T1000 (cell line): ENCODE measurements at regions not wholly inside any gene's neighbourhood (a gene's known extent, or its start where the extent isn't known, plus 50 kb on each side); places are given as distances from the start of the nearest gene placed in this dataset.

ENCODE experiments used
- DNase-seq: peaks from one replicate; lab custom pipeline; 2025; ENCODE audit warnings: mixed read lengths; lab: John Stamatoyannopoulos, UW

- DNase-seq = no peak
Observed at GRCh38 chr5:81856948-81857928, 106.3 kb upstream of the SSBP2 start.

- DNase-seq = no peak
Observed at GRCh38 chr5:81855591-81855990, 104.7 kb upstream of the SSBP2 start.

- DNase-seq = no peak
Observed at GRCh38 chr5:81854915-81855314, 104.0 kb upstream of the SSBP2 start.

- no peak for DNase-seq
Observed at GRCh38 chr5:81854485-81854884, 103.6 kb upstream of the SSBP2 start.

GRCh38 chr5:81853030-81853357 lies 102.1 kb upstream of the SSBP2 start:
- no peak for DNase-seq

GRCh38 chr5:81852291-81853029 lies 101.6 kb upstream of the SSBP2 start:
- no peak for DNase-seq

- peak; percentile 79 for DNase-seq
Observed at GRCh38 chr5:81851481-81852178, 100.7 kb upstream of the SSBP2 start.

DNA sequence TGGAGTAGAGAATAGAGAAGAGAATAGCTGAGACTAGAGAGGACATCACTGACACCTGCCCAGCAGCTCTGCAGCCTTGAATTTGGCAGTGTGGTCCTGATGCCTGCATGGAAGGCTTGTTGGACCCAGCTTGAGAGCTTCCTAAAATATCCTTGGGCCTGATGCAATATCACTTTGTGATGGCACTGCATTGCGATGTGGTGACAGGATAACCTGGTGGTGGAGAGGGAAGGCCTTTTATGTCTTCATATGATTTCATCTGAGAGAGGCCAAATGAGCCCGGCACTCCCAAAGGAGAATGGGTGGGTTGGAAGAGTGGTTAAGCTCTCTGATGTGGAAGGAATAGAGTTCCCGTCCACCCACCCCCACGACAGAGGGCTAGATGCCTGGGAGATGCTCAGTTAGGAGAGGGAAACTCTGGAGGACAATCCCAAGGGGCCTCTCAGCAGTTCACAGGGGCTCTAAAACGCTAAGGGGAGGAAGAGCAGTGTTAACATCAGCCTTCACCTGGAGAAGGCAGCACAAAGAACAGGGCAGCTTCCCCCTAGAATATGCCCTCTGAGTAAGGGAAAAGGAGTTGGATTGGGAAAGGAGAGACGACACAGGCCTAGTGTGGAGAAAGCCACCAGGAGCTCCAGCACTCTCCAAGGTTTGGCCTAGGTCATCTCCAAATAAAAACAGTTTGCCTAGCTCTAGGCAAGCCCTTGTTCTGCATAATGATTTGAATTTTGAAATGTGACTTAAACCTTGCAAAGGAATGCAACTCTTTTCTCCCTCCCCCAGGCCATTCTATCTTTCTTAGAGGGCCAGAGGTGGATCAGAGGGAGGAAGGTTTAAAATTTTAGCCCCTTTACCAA lies 99.8 kb upstream of the SSBP2 start:
- no peak for DNase-seq

DNA sequence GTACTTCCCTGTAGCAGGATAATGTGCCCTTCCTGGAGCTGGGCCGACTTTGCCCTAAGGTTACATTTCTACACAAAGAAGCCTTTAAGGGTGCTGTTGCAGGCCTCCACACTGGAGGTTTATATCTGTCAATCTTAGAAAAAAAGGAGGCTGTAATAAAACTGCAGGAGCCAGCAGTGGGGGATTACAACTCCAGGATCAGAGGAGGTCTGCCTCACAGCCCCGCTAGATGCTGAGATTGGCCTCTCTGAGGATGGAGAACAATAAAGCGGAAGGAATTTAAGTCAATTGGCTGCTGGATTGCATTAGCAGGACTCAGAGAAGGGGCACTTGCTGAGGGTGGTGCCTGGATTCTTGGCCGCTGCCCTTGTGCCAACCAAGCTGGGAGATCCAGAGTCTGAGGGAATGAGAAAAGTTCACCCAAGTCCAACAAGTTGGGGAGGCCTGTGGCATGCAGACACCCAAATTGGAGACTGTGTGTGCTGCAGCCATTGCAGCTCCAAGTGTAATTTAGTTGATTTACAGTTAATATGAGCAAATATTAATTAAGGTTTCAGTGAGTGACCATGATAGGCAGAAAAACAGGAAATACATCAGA lies 99.0 kb upstream of the SSBP2 start:
- DNase-seq = no peak

DNA sequence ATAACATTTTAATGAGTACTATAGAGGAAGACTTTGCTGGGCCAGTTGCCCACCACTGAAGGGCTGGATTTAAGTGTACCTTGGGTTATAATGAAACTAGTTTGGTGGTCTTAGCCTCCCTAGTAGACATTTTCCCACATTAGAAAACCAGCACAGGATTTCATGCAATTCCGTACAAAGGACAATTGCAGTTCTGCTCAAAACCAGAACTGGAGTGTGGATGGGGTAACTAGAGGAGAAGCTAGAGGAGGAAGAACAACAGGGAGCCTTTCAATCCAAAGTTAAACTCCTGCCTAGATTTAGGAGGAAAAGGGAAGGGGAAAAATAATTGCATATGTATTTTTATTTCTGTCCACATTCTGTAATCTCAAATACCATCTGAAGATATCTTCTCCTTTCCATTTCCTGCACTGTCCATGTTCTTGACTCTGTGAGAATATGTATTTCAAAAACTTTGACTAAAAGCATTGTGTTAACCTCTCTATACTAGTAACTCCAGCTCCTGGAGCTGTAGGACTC lies 97.5 kb upstream of the SSBP2 start:
- DNase-seq = no peak

- no peak for DNase-seq
Observed at GRCh38 chr5:81846301-81846700, 95.4 kb upstream of the SSBP2 start.

DNA sequence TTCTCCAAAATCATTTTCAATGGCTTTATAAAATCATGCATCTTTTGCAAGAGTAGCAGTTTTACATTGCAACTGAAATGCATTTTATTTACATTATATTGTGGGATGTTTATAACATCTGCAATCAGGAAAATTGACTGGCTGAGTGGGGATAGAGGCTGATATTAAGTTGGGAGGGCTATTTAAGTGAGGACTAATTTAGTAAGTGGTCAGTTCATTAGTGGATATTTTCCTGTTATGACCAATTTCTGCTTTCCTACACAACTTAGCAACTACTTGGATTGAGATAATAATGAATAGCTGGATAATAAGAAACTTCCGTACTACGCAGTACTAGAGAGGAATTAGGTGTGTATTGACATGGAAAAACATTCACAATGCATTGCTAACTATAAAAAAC lies 92.9 kb upstream of the SSBP2 start:
- DNase-seq = no peak

GRCh38 chr5:81842795-81843398 lies 92.0 kb upstream of the SSBP2 start:
- no peak for DNase-seq

- DNase-seq = no peak
Observed at GRCh38 chr5:81839034-81839433, 88.1 kb upstream of the SSBP2 start.

DNA sequence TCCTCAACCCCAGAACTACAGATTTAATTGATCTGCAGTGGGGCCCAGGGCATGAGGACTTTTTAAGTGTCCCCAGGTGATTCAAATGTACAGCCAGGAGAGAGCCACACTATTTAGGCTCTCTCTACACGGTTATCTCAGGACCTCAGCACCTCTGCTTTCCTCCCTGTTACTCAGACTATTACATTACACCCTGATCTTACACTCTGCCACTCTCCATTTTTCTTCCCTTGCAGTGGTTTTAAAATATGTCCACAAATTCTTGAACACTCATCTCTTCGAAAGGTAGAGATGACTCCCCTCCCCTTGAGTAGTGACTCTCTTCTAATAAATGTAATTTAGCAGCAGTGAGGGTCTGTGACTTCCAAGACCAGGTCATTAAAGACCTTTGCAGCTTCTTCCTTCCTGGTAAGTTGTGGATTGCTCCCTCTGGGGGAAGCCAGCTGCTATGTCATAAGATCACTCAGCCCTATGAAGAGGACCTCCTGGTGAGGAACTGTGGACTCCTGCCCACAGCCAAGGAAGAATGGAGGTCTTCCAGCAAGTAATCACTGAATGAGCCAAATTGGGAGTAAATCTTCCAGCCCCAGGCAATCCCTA lies 87.5 kb upstream of the SSBP2 start:
- DNase-seq = no peak

GRCh38 chr5:81837667-81838306 lies 86.9 kb upstream of the SSBP2 start:
- DNase-seq = no peak

DNA sequence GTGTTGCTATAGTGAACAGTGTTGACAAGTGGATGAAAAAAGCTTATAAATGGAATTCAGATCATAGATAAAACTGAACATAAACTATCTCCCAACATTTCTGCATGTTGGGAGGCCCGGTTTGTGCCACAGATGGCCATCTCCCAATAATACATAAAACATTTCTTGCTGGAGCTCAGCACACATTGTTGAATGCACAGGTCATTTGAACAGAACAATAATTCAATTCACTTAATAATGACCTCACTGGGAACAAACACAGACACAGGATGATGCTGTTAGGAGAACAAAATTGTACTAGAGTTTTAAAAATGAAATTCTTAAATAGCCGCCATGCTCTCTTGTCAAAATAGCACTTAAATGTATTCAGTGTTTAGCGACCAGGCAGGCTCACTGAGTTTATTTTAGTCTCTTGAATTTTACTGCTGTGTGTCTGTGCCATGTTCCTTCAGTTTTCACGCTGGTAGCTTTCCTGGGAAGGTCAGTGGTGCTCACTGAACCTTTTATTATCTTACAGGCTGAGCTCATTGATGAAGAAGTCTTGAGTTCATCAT lies 85.0 kb upstream of the SSBP2 start:
- no peak for DNase-seq

- DNase-seq = no peak
Observed at GRCh38 chr5:81834021-81834660, 83.2 kb upstream of the SSBP2 start.

DNA sequence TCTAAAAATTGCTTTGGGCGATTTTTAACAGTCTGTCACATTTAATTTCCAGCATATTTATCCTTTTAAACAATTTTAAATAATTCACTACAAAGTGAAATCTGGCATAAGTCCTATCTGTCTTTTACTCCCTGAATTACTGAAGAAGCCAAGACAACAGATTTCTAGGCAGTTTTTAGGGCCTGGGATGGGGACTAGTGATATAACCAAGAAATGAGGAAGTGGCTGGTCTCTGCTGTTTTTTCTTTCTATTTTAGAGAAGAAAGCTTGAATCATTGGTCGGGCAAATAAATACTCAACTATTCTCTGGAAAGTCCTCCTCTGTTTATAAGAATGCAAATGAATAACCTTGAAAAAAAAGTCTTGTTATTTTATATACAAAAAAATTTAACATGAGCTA lies 79.7 kb upstream of the SSBP2 start:
- no peak for DNase-seq
